ENCODE measurements at regions not wholly inside any gene's neighbourhood (a gene's known extent, or its start where the extent isn't known, plus 50 kb on each side); places are given as distances from the start of the nearest gene placed in this dataset.

DNA sequence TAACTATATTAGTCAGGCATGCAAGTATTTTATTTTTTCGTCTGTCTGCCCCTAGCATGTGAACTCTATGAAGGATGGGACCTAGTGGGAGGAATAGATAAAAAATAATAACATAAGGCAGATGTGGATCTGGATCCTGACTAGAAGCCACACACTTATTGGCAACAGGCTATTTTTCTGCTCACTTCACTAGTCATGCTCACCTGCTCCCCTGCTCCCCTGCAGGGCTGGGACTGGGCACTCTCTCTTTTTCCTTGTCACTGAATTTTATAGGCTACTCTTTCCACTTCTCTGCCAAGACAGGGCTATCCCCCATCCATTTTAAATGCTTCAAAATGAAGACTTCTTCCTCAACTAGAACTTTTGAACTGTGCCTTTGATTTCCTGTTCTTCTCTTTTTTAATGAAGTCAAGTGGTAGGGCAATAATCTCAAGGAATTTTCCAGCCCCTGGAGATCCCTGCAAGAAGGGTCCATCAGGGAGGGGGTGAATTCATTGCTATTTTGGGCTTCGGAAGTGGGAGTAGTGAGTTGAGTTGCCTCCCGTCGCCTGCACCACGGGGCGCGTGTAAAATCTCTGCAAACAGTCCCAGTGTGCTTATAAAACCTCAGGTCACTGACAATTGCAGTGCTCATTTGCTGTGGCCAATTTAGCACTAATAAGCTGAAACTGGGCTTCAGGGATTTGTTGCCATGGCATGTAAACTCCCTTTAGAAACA lies 156.7 kb upstream of the NPVF start:
- H3K36me3 ChIP-seq: no peaks in the 10 kb centered on the region

DNA sequence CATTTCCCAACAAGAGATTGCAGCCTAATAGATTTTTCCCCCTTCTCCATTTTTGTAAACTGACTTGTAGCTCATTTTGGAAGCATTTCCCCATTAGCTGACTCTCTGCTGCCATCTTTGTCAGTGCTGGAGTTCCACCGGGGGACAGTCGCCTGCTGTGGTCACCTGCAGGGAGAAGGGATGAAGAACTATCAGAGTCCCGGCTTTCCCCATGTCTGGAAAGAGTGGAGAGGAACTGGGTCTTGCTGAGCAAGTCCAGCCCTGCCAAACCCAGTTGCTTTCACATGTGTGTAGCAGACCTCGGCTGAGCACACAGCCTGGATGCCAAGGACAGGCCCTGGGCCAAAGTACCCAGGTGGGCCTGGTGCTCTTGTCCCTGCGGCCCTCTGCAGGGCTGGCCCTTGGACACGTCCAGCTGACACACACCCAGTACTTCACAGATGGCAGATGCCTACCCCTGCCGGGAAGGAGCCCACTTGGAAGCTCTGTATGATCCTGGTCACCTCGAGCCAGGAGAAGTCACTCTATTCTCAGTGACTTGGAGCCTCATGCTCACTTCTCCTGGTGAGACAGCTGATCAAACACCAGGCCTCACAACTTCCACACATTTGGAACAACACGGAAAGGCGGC lies 157.3 kb upstream of the NPVF start:
- H3K36me3 ChIP-seq: no peaks in the 10 kb centered on the region
- DNase-seq: no peak
- TF ChIP-seq, protein P1, sequence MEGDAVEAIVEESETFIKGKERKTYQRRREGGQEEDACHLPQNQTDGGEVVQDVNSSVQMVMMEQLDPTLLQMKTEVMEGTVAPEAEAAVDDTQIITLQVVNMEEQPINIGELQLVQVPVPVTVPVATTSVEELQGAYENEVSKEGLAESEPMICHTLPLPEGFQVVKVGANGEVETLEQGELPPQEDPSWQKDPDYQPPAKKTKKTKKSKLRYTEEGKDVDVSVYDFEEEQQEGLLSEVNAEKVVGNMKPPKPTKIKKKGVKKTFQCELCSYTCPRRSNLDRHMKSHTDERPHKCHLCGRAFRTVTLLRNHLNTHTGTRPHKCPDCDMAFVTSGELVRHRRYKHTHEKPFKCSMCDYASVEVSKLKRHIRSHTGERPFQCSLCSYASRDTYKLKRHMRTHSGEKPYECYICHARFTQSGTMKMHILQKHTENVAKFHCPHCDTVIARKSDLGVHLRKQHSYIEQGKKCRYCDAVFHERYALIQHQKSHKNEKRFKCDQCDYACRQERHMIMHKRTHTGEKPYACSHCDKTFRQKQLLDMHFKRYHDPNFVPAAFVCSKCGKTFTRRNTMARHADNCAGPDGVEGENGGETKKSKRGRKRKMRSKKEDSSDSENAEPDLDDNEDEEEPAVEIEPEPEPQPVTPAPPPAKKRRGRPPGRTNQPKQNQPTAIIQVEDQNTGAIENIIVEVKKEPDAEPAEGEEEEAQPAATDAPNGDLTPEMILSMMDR (IDR thresholded peaks at IDR 0.05): no peak
- no peaks in the 10 kb centered on the region for H3K4me1 ChIP-seq
- no peaks in the 10 kb centered on the region for H3K9me3 ChIP-seq
- H3K4me3 ChIP-seq: no peak overlapping the region
- no peak for ATAC-seq
- H3K27me3 ChIP-seq: no peaks in the 10 kb centered on the region
- H3K27ac ChIP-seq: no peak overlapping the region
- intact Hi-C loops (cut with DNase I): no loop called here

More for the DNA sequence above, 156.7 kb upstream of the NPVF start:
- Histone ChIP-seq H3K9me3 (no peaks in the 10 kb centered on the region), H3K4me3 (no peak overlapping the region), H3K4me1 (no peaks in the 10 kb centered on the region), H3K27me3 (no peaks in the 10 kb centered on the region), H3K27ac (no peak overlapping the region)
- ATAC-seq: peak; percentile 34
- TF ChIP-seq, protein P1 (IDR thresholded peaks at IDR 0.05): no peak
- no peak for DNase-seq
- intact Hi-C loops (cut with DNase I): no loop called here

DNA sequence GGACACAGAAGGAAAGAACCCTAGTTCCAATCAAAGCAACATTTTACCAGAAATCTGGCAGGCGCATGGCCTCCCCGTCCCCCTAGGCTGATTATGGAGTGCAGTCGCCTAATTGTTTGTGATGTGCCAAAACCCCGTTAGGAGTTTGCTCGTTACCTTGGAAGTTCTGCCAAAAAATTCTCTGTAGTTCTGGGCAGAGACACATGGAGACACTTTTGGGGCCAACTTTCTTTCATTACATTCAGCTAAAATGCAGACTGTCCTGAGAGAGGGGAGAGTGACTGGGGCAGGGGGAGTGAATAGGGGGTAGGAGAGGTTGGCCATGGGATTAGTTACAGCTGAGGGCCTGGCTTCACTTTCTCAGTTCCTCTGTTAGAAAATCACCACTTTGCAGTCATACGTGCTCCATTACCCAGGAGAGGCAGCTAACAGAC lies 158.0 kb upstream of the NPVF start:
- peak in 1 of 4 donors; percentile 62 for DNase-seq
- H3K27ac ChIP-seq: no peak overlapping the region
- intact Hi-C loops (cut with DNase I): no loop called here

DNA sequence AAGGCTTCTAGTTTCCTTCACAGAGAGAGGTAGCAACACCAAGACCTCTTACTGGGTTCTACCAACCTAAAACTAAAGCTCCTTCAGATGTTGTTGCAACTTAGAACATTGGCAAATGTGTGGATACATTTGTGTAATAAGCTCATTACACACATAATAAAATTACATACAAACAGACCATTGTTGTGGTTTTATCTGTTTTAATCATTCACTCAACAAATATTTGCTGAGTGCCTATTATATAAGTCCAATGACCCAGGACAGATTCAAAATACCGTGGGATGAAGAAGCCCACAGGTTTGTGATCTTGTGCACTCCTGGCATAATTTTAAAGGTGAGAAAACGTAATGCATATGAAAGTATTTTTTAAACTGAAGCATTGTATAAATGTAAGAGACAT lies 160.4 kb upstream of the NPVF start:
- Histone ChIP-seq H3K36me3 (no peaks in the 10 kb centered on the region), H3K4me3 (no peak overlapping the region), H3K27me3 (no peaks in the 10 kb centered on the region), H3K27ac (no peak overlapping the region), H3K9me3 (no peaks in the 10 kb centered on the region), H3K4me1 (no peaks in the 10 kb centered on the region)
- ATAC-seq: no peak
- DNase-seq: no peak
- intact Hi-C loops (cut with DNase I): no loop called here
- TF ChIP-seq, protein P1 (IDR thresholded peaks at IDR 0.05): no peak

More for the DNA sequence above, 158.0 kb upstream of the NPVF start:
- Histone ChIP-seq H3K9me3 (no peaks in the 10 kb centered on the region), H3K4me3 (no peak overlapping the region), H3K4me1 (no peaks in the 10 kb centered on the region), H3K36me3 (no peaks in the 10 kb centered on the region), H3K27me3 (no peaks in the 10 kb centered on the region)
- ATAC-seq: no peak
- TF ChIP-seq, protein P1 (IDR thresholded peaks at IDR 0.05): no peak

DNA sequence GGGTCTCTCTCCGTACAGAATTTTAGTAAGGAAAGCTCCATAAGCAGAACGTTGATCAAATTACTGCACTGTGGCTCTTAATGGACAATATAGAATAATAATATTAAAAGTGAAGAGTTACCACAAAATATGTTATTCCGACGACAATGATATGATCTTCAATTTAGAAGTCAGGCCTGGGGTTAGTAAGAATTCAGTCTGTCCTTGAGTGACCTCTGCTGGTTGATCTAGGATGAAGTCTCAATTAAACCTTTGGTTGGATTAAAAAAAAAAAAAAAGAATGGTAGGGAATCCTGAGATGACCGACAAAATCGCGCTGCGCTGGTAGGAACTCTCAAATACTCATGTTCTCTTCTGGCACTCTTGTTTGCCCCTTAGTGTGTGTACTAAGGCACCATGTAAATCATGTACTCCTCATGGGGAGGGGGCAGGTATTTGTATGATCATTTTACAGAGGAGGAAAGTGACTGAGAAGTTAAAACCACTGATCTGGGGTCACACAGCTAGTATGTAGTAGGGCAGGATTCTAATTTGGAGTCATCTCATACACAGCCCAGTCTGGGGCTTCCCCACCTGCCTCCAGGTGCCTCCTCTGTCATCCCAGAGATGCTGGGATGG lies 161.3 kb upstream of the NPVF start:
- no peaks in the 10 kb centered on the region for H3K36me3 ChIP-seq
- H3K9me3 ChIP-seq: no peaks in the 10 kb centered on the region
- ATAC-seq (peak; percentile 62), DNase-seq (peak in 1 of 4 donors; percentile 81)
- H3K4me1 ChIP-seq: no peaks in the 10 kb centered on the region
- intact Hi-C loops (cut with DNase I): loop anchor here in 1 of 2 donors (2.0 to 5.0 kb wide), 3 partner anchors 135 to 463 kb away; no protein-coding TSS in a partner anchor
- no peak overlapping the region for H3K4me3 ChIP-seq
- H3K27ac ChIP-seq: no peak overlapping the region
- TF ChIP-seq, protein P1 (IDR thresholded peaks at IDR 0.05): peak in 1 of 2 donors; percentile 44
- no peaks in the 10 kb centered on the region for H3K27me3 ChIP-seq

Measured in left lung (tissue), 4 donors.